ENCODE measurements at regions not wholly inside any gene's neighbourhood (a gene's known extent, or its start where the extent isn't known, plus 50 kb on each side); places are given as distances from the start of the nearest gene placed in this dataset.

GRCh38 chr4:187184508-187184907, 460.9 kb upstream of the FAT1 start:
- no peak for TF ChIP-seq ZNF274 (IDR thresholded peaks at IDR 0.05; ENCODE audit: low read depth, low read length)
- TF ChIP-seq YY1 (IDR thresholded peaks at IDR 0.05; ENCODE audit: insufficient read depth, insufficient read length): no peak
- TF ChIP-seq SUZ12 (IDR thresholded peaks at IDR 0.05; ENCODE audit: extremely low read depth, insufficient read depth, insufficient read length): no peak

Data from NT2/D1 (cell line).